ENCODE measurements at regions not wholly inside any gene's neighbourhood (a gene's known extent, or its start where the extent isn't known, plus 50 kb on each side); places are given as distances from the start of the nearest gene placed in this dataset.

- Histone ChIP-seq H4K20me1 (ENCODE audit: control insufficient read depth, insufficient read depth, insufficient read length) (no peaks in the 10 kb centered on the region), H3K56ac (ENCODE audit: insufficient read length, low read depth, low read length) (no peak overlapping the region), H2BK12ac (ENCODE audit: insufficient read length, low read depth, low read length) (no peak overlapping the region), H2BK120ac (ENCODE audit: low read depth, low read length, poor library complexity, severe bottlenecking) (no peak overlapping the region), H3K4me2 (ENCODE audit: insufficient read depth, insufficient read length, low read length) (no peak overlapping the region), H3K9me3 (ENCODE audit: control insufficient read depth, low read depth, low read length) (no peaks in the 10 kb centered on the region), H3K4ac (ENCODE audit: low read depth, low read length) (no peak overlapping the region), H2AFZ (ENCODE audit: low read length) (no peak overlapping the region), H3K27ac (ENCODE audit: insufficient read length, low read depth, low read length) (no peak overlapping the region), H3K18ac (ENCODE audit: insufficient read length, low read depth, low read length) (no peak overlapping the region), H3K79me2 (ENCODE audit: insufficient read depth, low read length) (no peaks in the 10 kb centered on the region), H3K79me1 (ENCODE audit: insufficient read depth, low read depth, low read length, poor library complexity, severe bottlenecking) (no peaks in the 10 kb centered on the region), H3K4me1 (ENCODE audit: insufficient read depth, low read length) (no peaks in the 10 kb centered on the region), H2BK20ac (ENCODE audit: low read depth, low read length, poor library complexity, severe bottlenecking) (no peak overlapping the region), H3K9ac (ENCODE audit: extremely low read depth, insufficient read length, low read length) (no peak overlapping the region), H3K14ac (ENCODE audit: insufficient read depth, low read length) (no peak overlapping the region), H2AK5ac (ENCODE audit: insufficient read length, low read length) (no peak overlapping the region), H4K8ac (replicated peaks; ENCODE audit: insufficient read length, low read depth, low read length) (no peak overlapping the region), H4K5ac (ENCODE audit: insufficient read length, low read depth, low read length) (no peak overlapping the region), H3K23ac (ENCODE audit: insufficient read length, low read depth, low read length) (no peak overlapping the region), H2BK5ac (ENCODE audit: insufficient read length, low read length) (no peak overlapping the region), H2BK15ac (ENCODE audit: low read depth, low read length) (no peak overlapping the region), H4K91ac (ENCODE audit: insufficient read length, low read depth, low read length) (no peak overlapping the region), H3T11ph (ENCODE audit: low read length) (no peak overlapping the region), H3K27me3 (ENCODE audit: insufficient read depth, low read length) (no peaks in the 10 kb centered on the region), H3K23me2 (ENCODE audit: insufficient read length, low read depth, low read length, poor library complexity, severe bottlenecking) (no peaks in the 10 kb centered on the region)
- no peak for TF ChIP-seq CTCF (conservative IDR thresholded peaks at IDR 0.05)
- no CpG with 5 or more reads among the region's 6 CpGs for WGBS (ENCODE audit: extremely low coverage, insufficient read length, low lambda C conversion rate)
- Mint-ChIP-seq H3K9me3 (peaks cover 6 to 8% of the 10 kb centered on the region in 2 experiments; a peak in 4 of 5 replicates), H3K27me3 (ENCODE audit: low read depth) (peaks cover 7% of the 10 kb centered on the region), H3K4me3 (no peak overlapping the region), H3K4me1 (0 out of 4 replicates have a peak, but pooled peaks cover 0 to 2% of the 10 kb centered on the region in 2 experiments), H3K27ac (no peak overlapping the region), H3K36me3 (ENCODE audit: insufficient read depth in 1 of 3, low read depth in 3 of 3) (peaks cover 0 to 6% (median 0%) of the 10 kb centered on the region in 3 experiments; a peak in 2 of 7 replicates)
- DNase-seq = no peak
Observed at GRCh38 chr16:80038566-80038965, 438.0 kb upstream of the MAF start.

Data from H9 (cell line).